ENCODE measurements at regions not wholly inside any gene's neighbourhood (a gene's known extent, or its start where the extent isn't known, plus 50 kb on each side); places are given as distances from the start of the nearest gene placed in this dataset.
"Not testable (repeated sequence)": the region's sequence is repeated elsewhere in the genome, so short reads cannot be mapped to it uniquely, and the experiment has no call there.

GRCh38 chr6:56904068-56904467, 50.8 kb upstream of the BEND6 start:
- DNase-seq = no peak

DNA sequence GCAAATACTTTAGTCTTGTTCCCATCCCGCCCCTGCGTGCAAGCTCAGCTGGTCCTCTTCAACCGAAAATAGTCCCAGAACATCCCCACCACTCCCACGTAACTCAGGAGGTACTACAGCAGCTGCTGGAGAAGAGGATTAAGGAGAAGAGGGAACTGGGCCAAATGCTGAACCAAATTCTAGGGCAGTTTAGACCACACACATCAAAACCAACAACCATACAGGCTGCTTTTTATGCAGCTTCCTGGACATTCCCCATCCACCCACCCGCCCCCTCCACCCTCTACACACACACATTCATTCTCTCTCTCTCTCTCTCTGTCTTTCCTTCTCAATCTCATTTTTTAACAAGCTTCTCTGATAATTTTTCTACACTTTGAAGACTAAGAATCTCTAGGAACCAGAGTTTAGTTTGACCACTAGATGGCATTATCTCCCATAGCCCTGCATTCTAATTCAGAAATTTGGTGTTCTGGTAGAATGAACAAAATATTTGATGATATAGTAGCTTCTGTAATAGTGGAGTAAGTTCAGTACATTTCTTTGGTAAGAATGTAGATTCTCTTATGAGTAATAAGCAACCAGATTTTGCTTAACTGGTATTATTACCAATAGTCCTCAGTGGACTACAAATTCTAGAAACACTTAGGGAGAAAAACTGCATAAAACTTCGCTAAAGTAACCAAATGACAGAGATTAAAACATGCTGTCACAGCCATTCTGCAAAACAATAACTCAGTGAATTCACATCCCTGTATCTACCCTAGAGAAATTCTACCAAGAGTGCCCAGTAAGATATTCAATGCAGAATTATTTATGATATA, 52.1 kb upstream of the BEND6 start:
- no peak for DNase-seq

DNA sequence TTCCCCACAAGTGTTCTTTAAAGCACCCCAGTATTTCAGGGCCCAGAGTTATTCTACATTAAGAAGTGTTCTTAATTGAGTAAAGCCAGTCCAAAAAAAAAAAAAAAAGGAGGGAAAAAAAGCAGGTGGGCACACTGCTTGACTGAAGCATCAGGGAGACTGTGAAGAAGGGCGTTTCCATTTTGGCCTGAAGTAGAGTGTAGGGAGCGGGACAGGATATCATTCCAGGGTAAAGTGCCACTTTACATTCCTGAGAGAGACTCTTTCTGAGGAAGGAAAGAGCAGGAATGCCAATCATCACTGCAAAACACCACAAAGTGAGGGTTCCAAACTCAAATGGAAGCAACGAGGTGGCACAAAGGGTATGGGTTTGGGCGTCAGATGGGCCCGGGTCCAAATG, 54.1 kb upstream of the BEND6 start:
- no peak for DNase-seq

- DNase-seq = no peak
These were observed 55.2 kb upstream of the BEND6 start for GRCh38 chr6:56899753-56900152.

DNA sequence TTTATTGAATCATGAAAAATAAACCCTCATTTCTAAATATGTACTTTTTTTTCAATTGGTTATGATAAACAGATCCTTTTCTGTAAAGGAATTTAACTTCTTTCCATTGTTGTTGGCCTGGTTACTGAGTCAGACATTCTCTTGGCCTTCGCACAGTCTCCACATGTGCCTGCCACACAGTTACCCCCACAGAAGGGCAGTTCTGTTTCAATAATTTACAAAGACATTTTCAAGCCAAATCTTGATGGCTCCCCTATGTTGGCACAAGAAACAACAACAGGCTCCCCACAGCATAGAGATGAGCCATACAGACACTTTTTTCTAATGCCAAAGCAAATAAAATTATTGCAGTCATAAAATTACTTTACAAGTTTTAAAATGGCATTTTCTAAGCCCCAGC, 55.6 kb upstream of the BEND6 start:
- DNase-seq = no peak

GRCh38 chr6:56897789-56898529, 56.9 kb upstream of the BEND6 start:
- no peak for DNase-seq

DNA sequence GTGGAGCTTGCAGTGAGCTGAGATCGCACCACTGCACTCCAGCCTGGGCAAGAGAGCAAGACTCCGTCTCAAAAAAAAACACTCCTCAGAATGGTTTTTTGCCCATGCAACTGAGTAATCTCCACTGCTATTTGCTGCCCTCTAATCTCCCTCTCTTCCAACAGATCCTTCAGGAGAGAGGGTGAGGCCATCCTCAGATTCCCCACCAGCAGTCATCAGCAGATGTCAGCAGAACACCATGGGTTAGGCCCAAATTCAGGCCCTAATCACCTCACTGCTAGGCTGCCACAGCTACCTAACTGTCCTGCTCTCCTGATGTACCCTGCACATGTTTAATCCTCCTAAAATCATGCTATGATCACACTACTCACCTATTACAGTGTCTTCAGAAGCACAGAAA, 63.2 kb upstream of the BEND6 start:
- DNase-seq = no peak

- no peak for DNase-seq
These were observed 64.1 kb upstream of the BEND6 start for GRCh38 chr6:56890683-56891429.

DNA sequence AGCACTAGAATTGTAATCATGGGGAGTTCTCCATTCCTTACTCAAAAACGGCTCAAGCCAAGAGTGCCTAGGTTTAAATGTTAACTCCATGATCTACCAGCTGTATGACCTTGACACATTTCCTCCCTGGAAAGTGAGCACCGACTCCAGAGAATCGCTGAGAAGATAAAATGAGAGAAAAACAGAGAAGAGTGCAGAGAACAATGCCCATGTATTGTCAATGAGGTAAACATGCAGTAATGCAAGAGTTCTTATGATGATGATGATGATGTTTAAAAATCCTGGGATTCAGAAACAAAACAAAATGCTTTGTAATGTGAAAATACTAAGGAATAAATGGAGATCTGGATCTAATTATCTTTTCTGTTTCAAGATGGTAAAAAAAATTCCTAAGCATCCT, 64.8 kb upstream of the BEND6 start:
- no peak for DNase-seq

GRCh38 chr6:56889492-56889891, 65.4 kb upstream of the BEND6 start:
- DNase-seq = no peak

- no peak for DNase-seq
These were observed 66.2 kb upstream of the BEND6 start for GRCh38 chr6:56888687-56889086.

- no peak for DNase-seq
These were observed 67.8 kb upstream of the BEND6 start for GRCh38 chr6:56887086-56887485.

GRCh38 chr6:56877922-56878321, 77.0 kb upstream of the BEND6 start:
- no peak for DNase-seq

GRCh38 chr6:56875961-56876360, 78.9 kb upstream of the BEND6 start:
- DNase-seq = no peak

DNA sequence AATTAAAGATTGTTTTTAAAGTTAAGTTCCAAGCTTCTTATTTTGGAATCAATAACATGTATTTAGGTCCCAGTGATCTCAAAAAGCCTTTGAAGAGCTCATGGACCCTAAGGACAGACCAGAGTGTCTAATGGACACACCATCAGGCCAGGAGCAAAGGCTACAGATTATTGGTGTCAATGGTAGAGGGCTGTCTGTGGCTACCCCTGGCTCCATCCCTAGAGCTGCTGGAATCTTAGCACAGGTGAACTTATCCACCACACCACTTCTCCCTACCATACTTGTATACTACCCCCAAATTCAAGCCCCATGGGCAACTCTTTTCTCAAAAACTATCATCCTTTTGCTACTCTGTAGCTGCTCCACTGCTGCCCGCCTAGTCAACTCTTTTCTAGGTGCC, 79.4 kb upstream of the BEND6 start:
- DNase-seq = no peak

GRCh38 chr6:56874328-56874727, 80.6 kb upstream of the BEND6 start:
- DNase-seq = no peak

DNA sequence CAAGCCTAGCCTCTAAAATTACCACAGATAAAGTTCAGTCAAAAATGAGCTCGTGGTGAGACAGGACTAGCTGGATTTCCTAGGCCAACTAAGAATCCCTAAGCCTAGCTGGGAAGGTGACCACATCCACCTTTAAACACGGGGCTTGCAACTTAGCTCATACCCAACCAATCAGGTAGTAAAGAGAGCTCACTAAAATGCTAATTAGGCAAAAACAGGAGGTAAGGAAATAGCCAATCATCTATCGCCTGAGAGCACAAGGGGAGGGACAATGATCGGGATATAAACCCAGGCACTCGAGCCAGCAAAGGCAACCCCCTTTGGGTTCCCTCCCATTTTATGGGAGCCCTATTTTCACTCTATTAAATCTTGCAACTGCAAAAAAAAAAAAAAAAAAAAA, 84.9 kb upstream of the BEND6 start:
- DNase-seq = not testable (repeated sequence)

- no peak for DNase-seq
These were observed 85.6 kb upstream of the BEND6 start for GRCh38 chr6:56869346-56869745.

DNA sequence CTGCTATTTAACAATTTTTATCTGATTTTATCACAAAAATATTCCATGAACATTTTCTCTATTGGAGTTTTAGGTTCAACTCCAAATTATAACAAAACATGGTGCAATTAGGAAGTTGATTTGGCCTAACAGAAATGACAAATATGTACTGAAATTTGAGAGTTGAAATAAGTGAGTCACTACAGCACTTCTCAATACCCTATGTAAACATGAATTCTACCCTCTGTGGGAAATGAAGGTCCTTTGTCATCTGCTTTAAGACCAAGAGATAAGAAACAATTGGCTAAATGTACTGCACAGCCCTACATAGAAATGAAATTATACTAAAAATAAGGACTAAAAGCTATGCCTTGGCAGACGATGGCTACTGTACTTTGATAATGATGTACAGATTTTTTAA, 86.2 kb upstream of the BEND6 start:
- DNase-seq = no peak

DNA sequence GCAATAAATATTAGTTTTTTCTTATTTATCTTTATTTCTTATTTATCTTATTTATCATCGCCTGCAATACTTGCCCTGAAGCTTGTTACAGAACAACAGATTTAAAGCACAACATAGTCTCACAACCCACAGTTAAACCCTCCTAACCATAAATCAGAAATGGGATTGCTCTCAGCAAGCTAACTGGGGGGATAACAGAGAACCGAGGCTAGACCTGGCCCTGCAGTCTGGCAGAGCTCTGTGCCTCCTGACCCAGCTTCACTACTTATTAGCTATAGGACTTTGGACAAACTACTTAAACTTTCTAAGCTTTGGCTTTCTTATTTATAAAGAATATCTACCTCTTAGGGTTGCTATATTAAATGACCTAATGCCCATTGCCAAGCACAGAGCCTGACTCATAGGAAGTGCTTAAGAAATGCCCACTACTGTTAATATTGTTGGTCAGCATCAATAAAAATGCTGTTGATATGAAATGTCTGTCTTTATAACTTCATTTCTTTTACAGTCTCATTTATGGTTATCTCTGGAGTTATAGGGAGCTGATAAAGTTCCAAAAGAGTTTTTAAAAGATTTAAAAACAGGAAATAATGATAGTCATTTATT, 87.9 kb upstream of the BEND6 start:
- DNase-seq = no peak

DNA sequence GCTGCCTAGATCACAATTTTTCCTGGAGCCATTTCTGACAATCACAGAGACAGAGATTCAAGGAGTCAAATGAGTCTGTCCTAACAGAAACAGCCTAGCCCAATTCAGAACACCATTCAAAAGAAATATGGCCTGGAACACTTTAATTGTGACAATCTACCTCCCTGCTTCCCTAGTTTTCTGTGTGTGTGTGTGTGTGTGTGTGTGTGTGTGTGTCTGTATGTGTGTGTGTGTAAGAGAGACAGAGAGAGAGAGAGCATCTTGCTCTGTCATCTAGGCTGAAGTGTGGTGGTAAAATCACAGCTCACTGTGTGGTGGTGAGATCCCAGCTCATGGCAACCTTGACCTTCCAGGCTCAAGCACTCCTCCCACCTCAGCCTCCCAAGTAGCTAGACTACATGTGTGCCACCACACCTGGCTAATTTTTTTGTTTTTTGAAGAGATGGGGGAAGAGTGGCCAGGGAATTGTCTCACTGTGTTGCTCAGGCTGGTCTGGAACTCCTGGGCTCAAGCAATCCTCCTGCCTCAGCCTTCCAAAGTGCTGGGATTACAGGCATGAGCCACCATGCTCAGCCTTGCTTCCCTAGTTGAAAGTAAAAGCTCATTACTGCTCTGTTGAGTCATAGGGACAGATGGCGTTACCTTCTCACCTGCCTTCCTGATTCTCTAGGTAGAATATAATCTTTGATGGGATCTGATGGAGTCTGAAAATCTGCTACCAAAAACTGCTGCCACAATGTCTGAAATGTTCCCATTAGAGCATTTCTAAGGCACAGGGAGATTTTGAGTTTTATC, 89.6 kb upstream of the BEND6 start:
- peak; percentile 32 for DNase-seq

DNA sequence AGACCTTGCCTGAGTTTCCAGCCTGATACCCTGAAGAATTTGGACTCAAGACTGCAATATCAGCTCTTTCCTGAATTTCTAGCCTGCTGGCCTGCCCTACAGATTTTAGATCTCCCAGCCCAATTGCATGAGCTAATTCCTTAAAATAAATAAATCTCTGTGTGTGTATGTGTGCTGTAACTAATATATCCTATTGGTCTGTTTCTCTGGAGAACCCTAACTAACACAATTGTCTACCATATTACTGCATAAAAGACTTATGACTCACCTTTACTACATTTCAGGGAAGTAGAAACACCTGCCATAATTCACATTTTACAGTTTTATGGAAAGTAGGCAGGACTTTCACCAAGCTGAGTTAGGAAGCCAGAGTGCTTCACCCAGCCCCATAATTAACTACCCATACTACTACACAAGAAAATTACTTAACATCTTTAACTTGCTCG, 90.7 kb upstream of the BEND6 start:
- DNase-seq = no peak
